HG02970 (cell line): ENCODE measurements at regions not wholly inside any gene's neighbourhood (a gene's known extent, or its start where the extent isn't known, plus 50 kb on each side); places are given as distances from the start of the nearest gene placed in this dataset.
"Not testable (repeated sequence)": the region's sequence is repeated elsewhere in the genome, so short reads cannot be mapped to it uniquely, and the experiment has no call there.

ENCODE experiments used
- ATAC-seq: cut with Tn5 transposase; IDR thresholded peaks from one replicate; pipeline ENCODE4 v1.9.1; 2021; ENCODE audit warnings: mild to moderate bottlenecking, moderate library complexity, moderate number of reproducible peaks; ENCODE audit not compliant: unreplicated experiment, low FRiP score

- ATAC-seq, result no peak
These were observed 77.4 kb upstream of the SLC4A7 start for GRCh38 chr3:27561576-27561975.

- no peak for ATAC-seq
These were observed 76.4 kb upstream of the SLC4A7 start for GRCh38 chr3:27560484-27561056.

GRCh38 chr3:27559835-27560234, 75.7 kb upstream of the SLC4A7 start:
- no peak for ATAC-seq

GRCh38 chr3:27559381-27559780, 75.2 kb upstream of the SLC4A7 start:
- no peak for ATAC-seq

GRCh38 chr3:27557411-27557810, 73.2 kb upstream of the SLC4A7 start:
- ATAC-seq, result no peak

- ATAC-seq, result no peak
These were observed 72.7 kb upstream of the SLC4A7 start for GRCh38 chr3:27556887-27557286.

GRCh38 chr3:27554706-27555105, 70.5 kb upstream of the SLC4A7 start:
- ATAC-seq, result no peak

- ATAC-seq, result no peak
These were observed 69.8 kb upstream of the SLC4A7 start for GRCh38 chr3:27553886-27554540.

- ATAC-seq, result not testable (repeated sequence)
These were observed 68.5 kb upstream of the SLC4A7 start for GRCh38 chr3:27552708-27553107.

- not testable (repeated sequence) for ATAC-seq
These were observed 67.2 kb upstream of the SLC4A7 start for GRCh38 chr3:27551413-27551812.

GRCh38 chr3:27545061-27545460, 60.9 kb upstream of the SLC4A7 start:
- no peak for ATAC-seq

- no peak for ATAC-seq
These were observed 60.2 kb upstream of the SLC4A7 start for GRCh38 chr3:27544372-27544865.

- no peak for ATAC-seq
These were observed 58.3 kb upstream of the SLC4A7 start for GRCh38 chr3:27542476-27542875.

- ATAC-seq, result no peak
These were observed 56.0 kb upstream of the SLC4A7 start for GRCh38 chr3:27540231-27540630.

GRCh38 chr3:27536491-27536890, 52.3 kb upstream of the SLC4A7 start:
- ATAC-seq, result no peak

- ATAC-seq, result no peak
These were observed 51.7 kb upstream of the SLC4A7 start for GRCh38 chr3:27535809-27536392.

- no peak for ATAC-seq
These were observed 49.8 kb upstream of the SLC4A7 start for GRCh38 chr3:27533718-27534573.
